ENCODE measurements at regions not wholly inside any gene's neighbourhood (a gene's known extent, or its start where the extent isn't known, plus 50 kb on each side); places are given as distances from the start of the nearest gene placed in this dataset.

- DNase-seq (ENCODE audit: low read depth), result peak; percentile 27
These were observed 92.7 kb upstream of the GPR26 start for GRCh38 chr10:123573236-123574108.

- DNase-seq (ENCODE audit: low read depth), result no peak
These were observed 92.0 kb upstream of the GPR26 start for GRCh38 chr10:123574109-123574698.

- DNase-seq (ENCODE audit: low read depth), result no peak
These were observed 91.0 kb upstream of the GPR26 start for GRCh38 chr10:123575105-123575504.

GRCh38 chr10:123576706-123577105 is 89.4 kb upstream of the GPR26 start:
- no peak for DNase-seq (ENCODE audit: low read depth)

- DNase-seq (ENCODE audit: low read depth), result no peak
These were observed 88.2 kb upstream of the GPR26 start for GRCh38 chr10:123577921-123578461.

- no peak for DNase-seq (ENCODE audit: low read depth)
These were observed 87.4 kb upstream of the GPR26 start for GRCh38 chr10:123578721-123579120.

- DNase-seq (ENCODE audit: low read depth), result no peak
These were observed 86.5 kb upstream of the GPR26 start for GRCh38 chr10:123579675-123580074.

GRCh38 chr10:123580426-123580825 is 85.7 kb upstream of the GPR26 start:
- no peak for DNase-seq (ENCODE audit: low read depth)

- no peak for DNase-seq (ENCODE audit: low read depth)
These were observed 84.5 kb upstream of the GPR26 start for GRCh38 chr10:123581656-123582055.

GRCh38 chr10:123582084-123582989 is 83.8 kb upstream of the GPR26 start:
- DNase-seq (ENCODE audit: low read depth), result peak; percentile 59

- peak; percentile 84 for DNase-seq (ENCODE audit: low read depth)
These were observed 82.3 kb upstream of the GPR26 start for GRCh38 chr10:123583639-123584418.

- no peak for DNase-seq (ENCODE audit: low read depth)
These were observed 81.8 kb upstream of the GPR26 start for GRCh38 chr10:123584419-123584775.

- DNase-seq (ENCODE audit: low read depth), result no peak
These were observed 80.4 kb upstream of the GPR26 start for GRCh38 chr10:123585477-123586445.

- DNase-seq (ENCODE audit: low read depth), result no peak
These were observed 79.0 kb upstream of the GPR26 start for GRCh38 chr10:123587110-123587509.

GRCh38 chr10:123588386-123588914 is 77.7 kb upstream of the GPR26 start:
- no peak for DNase-seq (ENCODE audit: low read depth)

GRCh38 chr10:123595661-123596060 is 70.5 kb upstream of the GPR26 start:
- DNase-seq (ENCODE audit: low read depth), result no peak

- DNase-seq (ENCODE audit: low read depth), result no peak
These were observed 68.5 kb upstream of the GPR26 start for GRCh38 chr10:123597676-123598075.

- DNase-seq (ENCODE audit: low read depth), result no peak
These were observed 66.7 kb upstream of the GPR26 start for GRCh38 chr10:123599366-123599849.

GRCh38 chr10:123600177-123600576 is 66.0 kb upstream of the GPR26 start:
- no peak for DNase-seq (ENCODE audit: low read depth)

GRCh38 chr10:123603130-123603529 is 63.0 kb upstream of the GPR26 start:
- DNase-seq (ENCODE audit: low read depth), result no peak
